BLaER1 treated with 17β-estradiol and CSF1 and Interleukin-3, amounts not matched to agents 10 nM and 100 nM (cell line): ENCODE measurements at regions not wholly inside any gene's neighbourhood (a gene's known extent, or its start where the extent isn't known, plus 50 kb on each side); places are given as distances from the start of the nearest gene placed in this dataset.
A peak's percentile ranks its signal among the peaks of the same experiment; 100 is the strongest.

Source experiments
- H3K27ac ChIP-seq, 11 experiments: shearing (Covaris generic); formaldehyde crosslinking; 2 replicates each; pipeline ENCODE4 v1.8.1; 2022
- H3K27me3 ChIP-seq, 11 experiments: shearing (Covaris generic); formaldehyde crosslinking; 2 replicates each; pipeline ENCODE4 v1.8.1; 2022
- H3K36me3 ChIP-seq, 11 experiments: shearing (Covaris generic); formaldehyde crosslinking; 2 replicates each; pipeline ENCODE4 v1.8.1; 2022
- H3K4me1 ChIP-seq, 10 experiments: shearing (Covaris generic); formaldehyde crosslinking; 2 replicates each; pipeline ENCODE4 v1.8.1; 2022
- H3K4me2 ChIP-seq, 11 experiments: shearing (Covaris generic); formaldehyde crosslinking; 2 replicates each; pipeline ENCODE4 v1.8.1; 2022
- H3K4me3 ChIP-seq, 10 experiments: shearing (Covaris generic); formaldehyde crosslinking; 2 replicates each; pipeline ENCODE4 v1.8.1; 2022
- H3K9ac ChIP-seq, 11 experiments: shearing (Covaris generic); formaldehyde crosslinking; 2 replicates each; pipeline ENCODE4 v1.8.1; 2022
- H3K9me3 ChIP-seq, 11 experiments: shearing (Covaris generic); formaldehyde crosslinking; replicated peaks in 1 of 11; 2 replicates each; pipeline ENCODE4 v1.8.1; 2022
- H4K20me1 ChIP-seq, 11 experiments: shearing (Covaris generic); formaldehyde crosslinking; 2 replicates each; pipeline ENCODE4 v1.8.1; 2022
- Cebpa-rat ChIP-seq, 11 experiments: shearing (Covaris generic); IDR thresholded peaks; 2 replicates each; pipeline ENCODE4 v1.8.1; 2022

DNA sequence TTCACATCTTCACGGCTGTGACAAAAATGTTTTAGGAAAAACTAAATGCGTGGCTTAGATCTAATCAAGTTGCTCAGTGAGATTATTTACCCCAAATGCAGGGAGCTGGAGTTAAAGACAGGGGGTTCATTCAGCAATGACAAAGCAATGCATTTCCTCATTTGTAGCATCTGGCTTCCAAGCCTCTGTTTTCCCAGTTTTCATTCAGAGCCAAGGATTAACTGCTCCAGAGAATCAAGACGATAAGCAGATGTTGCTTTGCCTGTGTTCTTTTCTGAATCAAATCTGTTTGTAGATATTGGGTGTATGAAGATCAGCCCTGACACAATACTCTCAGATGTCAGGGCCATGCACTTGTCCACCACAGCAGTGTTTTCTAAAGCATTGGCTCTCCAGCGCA, 147.4 kb upstream of the SIX2 start:
- peaks cover 0 to 14% (median 10%) of the 10 kb centered on the region in 10 experiments; a peak in 8 of 20 replicates for H3K4me1 ChIP-seq
- no peak for TF ChIP-seq Cebpa-rat (IDR thresholded peaks at IDR 0.05)
- H3K27ac ChIP-seq, result no peak overlapping the region
- no peaks in the 10 kb centered on the region for H4K20me1 ChIP-seq
- no peak overlapping the region for H3K4me2 ChIP-seq
- no peak overlapping the region for H3K9ac ChIP-seq
- H3K36me3 ChIP-seq, result no peaks in the 10 kb centered on the region
- no peaks in the 10 kb centered on the region for H3K27me3 ChIP-seq
- H3K4me3 ChIP-seq, result no peak overlapping the region
- H3K9me3 ChIP-seq, result peaks cover 10 to 26% (median 19%) of the 10 kb centered on the region in 11 experiments; a peak in 20 of 22 replicates

DNA sequence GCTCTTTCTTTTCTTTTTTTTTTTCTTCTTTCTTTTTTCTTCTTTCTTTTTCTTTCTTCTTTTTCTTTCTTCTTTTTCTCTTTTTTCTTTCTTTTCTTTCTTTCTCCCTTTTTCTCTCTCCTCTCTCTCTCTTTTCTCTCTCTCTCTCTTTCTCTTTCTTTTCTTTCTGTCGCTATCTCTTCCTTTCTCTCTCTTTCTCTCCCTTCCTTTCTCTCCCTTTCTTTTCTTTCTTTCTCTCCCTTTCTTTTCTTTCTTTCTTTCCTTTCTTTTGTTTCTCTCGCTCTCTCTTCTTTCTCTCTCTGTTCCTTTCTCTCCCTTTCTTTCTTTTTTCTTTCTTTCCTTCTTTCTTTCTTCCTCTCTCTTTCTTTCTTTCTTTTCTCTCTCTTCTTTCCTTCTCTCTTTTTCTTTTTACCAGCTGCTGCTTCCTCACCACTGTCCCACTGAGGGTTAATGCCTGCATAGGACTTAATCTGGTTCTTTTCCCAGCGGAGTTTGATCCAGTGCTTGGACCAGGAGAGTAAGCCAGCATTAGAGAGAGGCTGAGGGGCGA, 145.4 kb upstream of the SIX2 start:
- H3K9ac ChIP-seq, result no peak overlapping the region
- H4K20me1 ChIP-seq, result no peaks in the 10 kb centered on the region
- no peak overlapping the region for H3K27ac ChIP-seq
- peaks cover 0 to 7% (median 0%) of the 10 kb centered on the region in 11 experiments; a peak in 2 of 22 replicates for H3K36me3 ChIP-seq
- H3K4me1 ChIP-seq, result peaks cover 0 to 20% (median 10%) of the 10 kb centered on the region in 10 experiments; a peak in 8 of 20 replicates
- no peak overlapping the region for H3K4me2 ChIP-seq
- H3K27me3 ChIP-seq, result no peaks in the 10 kb centered on the region
- no peak for TF ChIP-seq Cebpa-rat (IDR thresholded peaks at IDR 0.05)
- H3K4me3 ChIP-seq, result no peak overlapping the region
- peaks cover 28 to 44% (median 37%) of the 10 kb centered on the region in 11 experiments for H3K9me3 ChIP-seq

DNA sequence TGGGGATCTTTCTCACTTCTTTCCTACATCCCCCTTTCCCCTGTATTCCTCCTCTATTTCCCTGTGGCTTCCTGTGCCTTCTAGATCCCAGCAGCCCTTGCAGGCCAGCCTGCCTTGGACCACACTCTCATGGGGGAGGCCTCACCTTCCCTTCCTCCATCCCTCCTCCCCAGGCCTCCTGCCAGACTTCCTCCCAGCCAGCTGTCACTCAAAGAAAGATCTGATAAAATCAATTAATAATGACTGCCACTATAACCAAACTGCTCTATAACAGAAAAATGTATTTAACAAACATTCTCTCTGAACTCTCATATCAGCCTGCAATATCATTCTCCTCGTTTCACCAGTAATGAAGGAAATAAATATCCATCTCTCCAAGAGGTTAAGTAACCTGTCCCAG, 144.9 kb upstream of the SIX2 start:
- Histone ChIP-seq H3K4me2 (no peak overlapping the region), H3K4me1 (peaks cover 0 to 20% (median 10%) of the 10 kb centered on the region in 10 experiments; a peak in 8 of 20 replicates), H3K27me3 (no peaks in the 10 kb centered on the region), H3K9ac (no peak overlapping the region), H4K20me1 (no peaks in the 10 kb centered on the region), H3K36me3 (peaks cover 0 to 7% (median 0%) of the 10 kb centered on the region in 11 experiments; a peak in 2 of 22 replicates), H3K9me3 (peaks cover 33 to 47% (median 39%) of the 10 kb centered on the region in 11 experiments), H3K27ac (no peak overlapping the region), H3K4me3 (no peak overlapping the region)
- no peak for TF ChIP-seq Cebpa-rat (IDR thresholded peaks at IDR 0.05)

DNA sequence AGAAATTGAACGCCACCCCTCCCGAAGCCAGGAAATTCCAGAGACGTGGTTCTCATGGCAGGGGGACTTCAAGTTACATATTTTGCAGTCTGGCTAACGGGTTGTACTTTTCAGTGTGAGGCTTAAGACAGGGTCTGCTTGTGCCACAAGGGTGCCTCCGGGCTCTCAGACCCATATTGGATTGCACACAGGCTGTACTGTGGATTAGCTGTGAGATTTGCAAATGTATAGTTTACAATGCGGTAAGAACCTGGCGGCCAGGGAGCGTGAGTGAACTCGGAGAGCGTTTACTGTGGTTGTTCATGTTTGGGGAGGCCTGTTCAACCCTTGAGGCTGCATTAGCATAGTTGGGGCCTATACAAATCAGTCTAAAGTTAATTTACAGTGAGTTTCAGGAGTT, 143.9 kb upstream of the SIX2 start:
- Histone ChIP-seq H3K27ac (no peak overlapping the region), H3K4me1 (peaks cover 0 to 20% (median 10%) of the 10 kb centered on the region in 10 experiments; a peak in 8 of 20 replicates), H4K20me1 (no peaks in the 10 kb centered on the region), H3K9me3 (peaks cover 38 to 51% (median 41%) of the 10 kb centered on the region in 11 experiments), H3K4me2 (peak overlapping the region in 2 of 11 experiments; percentile 42 to 56; a peak in 3 of 22 replicates), H3K36me3 (peaks cover 0 to 7% (median 0%) of the 10 kb centered on the region in 11 experiments; a peak in 2 of 22 replicates), H3K27me3 (no peaks in the 10 kb centered on the region), H3K4me3 (no peak overlapping the region), H3K9ac (no peak overlapping the region)
- TF ChIP-seq Cebpa-rat (IDR thresholded peaks at IDR 0.05), result no peak

DNA sequence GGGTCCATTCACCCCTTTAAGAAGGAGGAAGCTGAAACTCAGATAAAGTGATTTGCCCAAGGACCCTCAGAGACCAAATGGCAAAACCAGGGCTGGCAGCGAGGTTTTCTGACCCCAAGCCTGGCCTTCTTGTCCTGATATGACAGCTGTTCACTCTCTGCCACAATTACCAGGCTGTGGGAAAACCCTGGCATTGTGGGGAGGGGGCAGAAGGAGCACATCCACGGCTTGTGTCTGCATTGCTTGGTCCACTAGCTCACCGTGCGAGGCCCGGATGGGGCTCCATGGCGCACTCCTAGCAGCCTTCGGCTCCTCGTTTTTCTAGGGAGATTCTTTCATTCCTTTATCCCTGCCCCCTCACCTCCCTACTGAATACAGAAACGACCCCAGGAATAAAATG, 143.4 kb upstream of the SIX2 start:
- Histone ChIP-seq H3K9me3 (peaks cover 38 to 51% (median 41%) of the 10 kb centered on the region in 11 experiments), H3K9ac (no peak overlapping the region), H3K4me1 (peaks cover 0 to 20% (median 10%) of the 10 kb centered on the region in 10 experiments; a peak in 8 of 20 replicates), H3K27me3 (no peaks in the 10 kb centered on the region), H3K36me3 (peaks cover 0 to 7% (median 0%) of the 10 kb centered on the region in 11 experiments; a peak in 2 of 22 replicates), H3K27ac (no peak overlapping the region), H4K20me1 (no peaks in the 10 kb centered on the region), H3K4me3 (no peak overlapping the region), H3K4me2 (peak overlapping the region in 7 of 11 experiments; percentile 0 to 58 (median 39); a peak in 8 of 22 replicates)
- no peak for TF ChIP-seq Cebpa-rat (IDR thresholded peaks at IDR 0.05)

DNA sequence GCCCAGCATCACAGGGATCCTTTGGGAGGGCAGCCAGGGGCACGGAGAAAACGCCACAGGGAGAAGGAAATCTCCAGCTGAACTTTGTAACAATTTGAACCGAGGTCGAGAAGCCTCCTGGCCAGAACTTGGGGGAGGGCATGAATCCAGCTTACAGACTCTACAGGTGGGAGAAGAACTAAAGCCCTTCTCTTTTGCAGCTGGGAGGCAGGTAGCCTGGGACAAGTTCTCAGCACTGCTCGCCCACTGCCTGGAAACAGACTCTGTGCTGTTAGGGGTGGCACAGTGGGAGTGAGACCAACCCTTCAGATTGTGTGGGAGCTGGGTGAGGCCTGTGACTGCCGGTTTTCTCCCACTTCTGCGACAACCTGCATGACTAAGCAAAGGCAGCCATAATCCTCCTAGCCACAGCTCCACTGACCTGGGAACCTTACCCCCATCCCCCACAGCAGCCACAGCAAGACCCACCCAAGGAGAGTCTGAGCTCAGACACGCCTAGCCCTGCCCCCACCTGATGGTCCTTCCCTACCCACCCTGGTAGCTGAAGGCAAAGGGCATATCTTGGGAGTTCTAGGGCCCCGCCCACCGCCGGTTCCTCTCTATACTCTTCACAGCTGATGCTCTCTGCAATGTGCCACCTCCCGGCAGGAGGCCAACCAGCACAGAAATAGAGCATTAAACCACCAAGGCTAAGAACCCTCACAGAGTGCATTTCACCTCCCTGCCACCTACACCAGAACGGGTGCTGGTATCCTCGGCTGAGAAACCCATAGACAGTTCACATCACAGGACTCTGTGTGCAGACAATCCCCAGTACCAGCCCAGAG, 136.0 kb upstream of the SIX2 start:
- H3K36me3 ChIP-seq, result no peaks in the 10 kb centered on the region; a peak in 2 of 22 replicates
- no peak overlapping the region for H3K9ac ChIP-seq
- no peak overlapping the region for H3K4me3 ChIP-seq
- H3K4me1 ChIP-seq, result peaks cover 0 to 4% (median 0%) of the 10 kb centered on the region in 10 experiments; a peak in 3 of 20 replicates
- no peak for TF ChIP-seq Cebpa-rat (IDR thresholded peaks at IDR 0.05)
- H3K9me3 ChIP-seq, result peaks cover 8 to 47% (median 36%) of the 10 kb centered on the region in 11 experiments
- no peak overlapping the region for H3K27ac ChIP-seq
- H3K4me2 ChIP-seq, result no peak overlapping the region
- H4K20me1 ChIP-seq, result no peaks in the 10 kb centered on the region
- no peaks in the 10 kb centered on the region for H3K27me3 ChIP-seq

DNA sequence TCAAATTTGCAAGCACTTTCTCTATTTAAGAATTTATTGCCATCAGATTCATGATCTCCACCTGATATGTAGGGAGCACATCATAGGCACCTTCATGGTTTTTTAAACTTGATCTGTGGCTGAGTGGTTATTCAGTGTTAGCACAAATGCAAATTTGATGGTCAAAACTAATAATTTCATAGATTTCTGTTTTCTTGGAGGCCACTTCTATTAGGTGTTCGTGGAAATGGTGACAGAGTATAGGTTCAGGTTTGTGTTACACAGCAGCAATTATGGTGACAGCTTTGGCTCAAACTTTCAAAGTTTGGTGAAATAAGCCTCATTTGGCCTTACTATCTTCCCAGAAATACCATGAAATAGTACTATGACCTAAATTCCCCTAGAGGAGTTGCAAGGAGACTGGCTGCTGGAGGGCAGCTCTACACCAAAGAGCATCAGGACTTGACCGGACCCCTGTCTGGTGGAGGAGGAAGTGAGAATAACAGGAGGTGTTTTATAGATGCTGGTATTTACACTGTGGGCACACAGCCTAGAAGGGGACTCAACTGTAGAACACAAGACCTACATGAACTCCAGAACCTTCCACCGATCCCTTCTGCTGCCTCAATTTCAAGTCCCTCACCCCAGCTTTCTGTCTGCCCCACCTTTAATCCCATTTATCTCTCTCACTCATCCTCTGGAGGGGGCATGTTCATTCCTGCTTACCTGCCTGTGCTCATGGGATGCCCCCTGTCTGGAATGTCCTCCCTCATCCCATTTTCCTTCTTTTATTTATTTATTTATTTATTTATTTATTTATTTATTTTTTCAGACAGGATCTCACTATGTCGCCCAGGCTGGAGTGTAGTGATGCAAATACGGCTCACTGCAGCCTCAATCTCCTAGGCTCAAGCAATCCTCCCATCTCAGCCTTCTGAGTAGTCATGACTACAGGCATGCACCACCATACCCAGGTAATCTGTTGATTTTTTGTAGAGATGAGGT, 132.9 kb upstream of the SIX2 start:
- Histone ChIP-seq H3K4me3 (no peak overlapping the region), H3K9ac (no peak overlapping the region), H3K4me2 (peak overlapping the region in 1 of 11 experiments; percentile 20; a peak in 1 of 22 replicates), H3K27me3 (no peaks in the 10 kb centered on the region), H3K27ac (no peak overlapping the region), H3K4me1 (peaks cover 0 to 21% (median 11%) of the 10 kb centered on the region in 10 experiments; a peak in 13 of 20 replicates), H3K9me3 (peaks cover 0 to 40% (median 26%) of the 10 kb centered on the region in 11 experiments; a peak in 20 of 22 replicates), H4K20me1 (no peaks in the 10 kb centered on the region), H3K36me3 (peaks cover 0 to 3% (median 0%) of the 10 kb centered on the region in 11 experiments; a peak in 1 of 22 replicates)
- no peak for TF ChIP-seq Cebpa-rat (IDR thresholded peaks at IDR 0.05)

DNA sequence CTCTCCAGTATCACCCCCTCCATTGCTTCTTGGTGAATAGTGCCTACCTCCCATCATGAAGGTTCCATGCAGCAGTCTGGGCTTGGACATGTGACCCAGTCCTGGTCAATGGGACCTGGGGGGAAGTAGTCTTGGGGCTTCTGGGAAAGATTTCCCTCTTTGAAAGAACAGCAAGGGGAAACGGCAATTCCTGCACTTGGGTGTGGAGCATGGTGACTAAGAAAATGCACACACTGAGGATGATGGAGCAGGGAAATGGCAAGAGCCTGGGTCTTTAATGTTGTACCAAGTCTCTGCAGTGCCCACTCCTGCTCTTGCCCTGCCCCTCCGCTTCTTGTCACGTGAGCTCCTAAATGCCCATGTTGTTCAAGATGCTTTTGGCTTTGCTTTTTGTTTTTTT, 131.4 kb upstream of the SIX2 start:
- no peak overlapping the region for H3K4me2 ChIP-seq
- H3K27ac ChIP-seq, result no peak overlapping the region
- no peaks in the 10 kb centered on the region for H3K27me3 ChIP-seq
- H3K4me1 ChIP-seq, result peaks cover 7 to 36% (median 26%) of the 10 kb centered on the region in 10 experiments
- no peak for TF ChIP-seq Cebpa-rat (IDR thresholded peaks at IDR 0.05)
- no peak overlapping the region for H3K4me3 ChIP-seq
- peaks cover 0 to 45% (median 26%) of the 10 kb centered on the region in 11 experiments; a peak in 19 of 22 replicates for H3K9me3 ChIP-seq
- no peak overlapping the region for H3K9ac ChIP-seq
- H3K36me3 ChIP-seq, result peaks cover 0 to 3% (median 0%) of the 10 kb centered on the region in 11 experiments; a peak in 1 of 22 replicates
- no peaks in the 10 kb centered on the region for H4K20me1 ChIP-seq
